Activated CD4-positive, alpha-beta T cell treated with anti-CD3 and anti-CD28 coated beads, Interleukin-2, amount 50 U/mL, for 16 hours (primary cell): ENCODE measurements at regions not wholly inside any gene's neighbourhood (a gene's known extent, or its start where the extent isn't known, plus 50 kb on each side); places are given as distances from the start of the nearest gene placed in this dataset.
A peak's percentile ranks its signal among the peaks of the same experiment; 100 is the strongest.
"Not testable (repeated sequence)": the region's sequence is repeated elsewhere in the genome, so short reads cannot be mapped to it uniquely, and the experiment has no call there.

ENCODE experiments used
- DNase-seq: peaks from one replicate; pipeline ENCODE4 v3.0.0-alpha.2; 2020

GRCh38 chr12:75754141-75754540 is 242.7 kb upstream of the KRR1 start:
- peak; percentile 3 for DNase-seq

GRCh38 chr12:75751769-75752471 is 240.5 kb upstream of the KRR1 start:
- DNase-seq: no peak

- no peak for DNase-seq
Measured at GRCh38 chr12:75750716-75751306, 239.4 kb upstream of the KRR1 start.

- DNase-seq: not testable (repeated sequence)
Measured at GRCh38 chr12:75748990-75749389, 237.6 kb upstream of the KRR1 start.

GRCh38 chr12:75748136-75748535 is 236.7 kb upstream of the KRR1 start:
- DNase-seq: no peak

GRCh38 chr12:75747572-75748021 is 236.2 kb upstream of the KRR1 start:
- DNase-seq: no peak

GRCh38 chr12:75746621-75747020 is 235.2 kb upstream of the KRR1 start:
- no peak for DNase-seq

- DNase-seq: no peak
Measured at GRCh38 chr12:75744607-75745256, 233.3 kb upstream of the KRR1 start.

- DNase-seq: no peak
Measured at GRCh38 chr12:75742961-75743360, 231.6 kb upstream of the KRR1 start.

GRCh38 chr12:75742048-75742447 is 230.6 kb upstream of the KRR1 start:
- DNase-seq: no peak

GRCh38 chr12:75739912-75740311 is 228.5 kb upstream of the KRR1 start:
- DNase-seq: no peak

GRCh38 chr12:75739098-75739497 is 227.7 kb upstream of the KRR1 start:
- not testable (repeated sequence) for DNase-seq

GRCh38 chr12:75738486-75738885 is 227.1 kb upstream of the KRR1 start:
- DNase-seq: peak; percentile 73

- DNase-seq: no peak
Measured at GRCh38 chr12:75735853-75736252, 224.4 kb upstream of the KRR1 start.

GRCh38 chr12:75728826-75729225 is 217.4 kb upstream of the KRR1 start:
- no peak for DNase-seq

- DNase-seq: no peak
Measured at GRCh38 chr12:75727577-75727976, 216.2 kb upstream of the KRR1 start.

- DNase-seq: peak; percentile 8
Measured at GRCh38 chr12:75725521-75726111, 214.2 kb upstream of the KRR1 start.

- DNase-seq: no peak
Measured at GRCh38 chr12:75724928-75725312, 213.5 kb upstream of the KRR1 start.

- no peak for DNase-seq
Measured at GRCh38 chr12:75724307-75724927, 213.0 kb upstream of the KRR1 start.

- DNase-seq: peak; percentile 81
Measured at GRCh38 chr12:75722714-75723200, 211.3 kb upstream of the KRR1 start.

GRCh38 chr12:75721796-75722195 is 210.4 kb upstream of the KRR1 start:
- no peak for DNase-seq

GRCh38 chr12:75720812-75721641 is 209.6 kb upstream of the KRR1 start:
- DNase-seq: no peak
